Amniotic epithelial cell (primary cell): ENCODE measurements at regions not wholly inside any gene's neighbourhood (a gene's known extent, or its start where the extent isn't known, plus 50 kb on each side); places are given as distances from the start of the nearest gene placed in this dataset.
"Not testable (repeated sequence)": the region's sequence is repeated elsewhere in the genome, so short reads cannot be mapped to it uniquely, and the experiment has no call there.

Source experiments
- DNase-seq: peaks from one replicate; pipeline ENCODE4 v3.0.0-alpha.2; 2010; ENCODE audit warnings: low read depth

DNA sequence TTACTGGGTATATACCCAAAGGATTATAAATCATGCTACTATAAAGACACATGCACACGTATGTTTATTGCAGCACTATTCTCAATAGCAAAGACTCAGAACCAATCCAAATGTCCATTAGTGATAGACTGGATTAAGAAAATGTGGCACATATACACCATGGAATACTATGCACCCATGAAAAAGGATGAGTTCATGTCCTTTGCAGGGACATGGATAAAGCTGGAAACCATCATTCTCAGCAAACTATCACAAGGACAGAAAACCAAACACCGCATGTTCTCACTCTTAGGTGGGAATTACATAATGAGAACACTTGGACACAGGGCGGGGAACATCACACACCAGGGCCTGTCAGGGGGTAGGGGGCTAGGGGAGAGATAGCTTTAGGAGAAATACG is 186.1 kb upstream of the FTMT start:
- not testable (repeated sequence) for DNase-seq

DNA sequence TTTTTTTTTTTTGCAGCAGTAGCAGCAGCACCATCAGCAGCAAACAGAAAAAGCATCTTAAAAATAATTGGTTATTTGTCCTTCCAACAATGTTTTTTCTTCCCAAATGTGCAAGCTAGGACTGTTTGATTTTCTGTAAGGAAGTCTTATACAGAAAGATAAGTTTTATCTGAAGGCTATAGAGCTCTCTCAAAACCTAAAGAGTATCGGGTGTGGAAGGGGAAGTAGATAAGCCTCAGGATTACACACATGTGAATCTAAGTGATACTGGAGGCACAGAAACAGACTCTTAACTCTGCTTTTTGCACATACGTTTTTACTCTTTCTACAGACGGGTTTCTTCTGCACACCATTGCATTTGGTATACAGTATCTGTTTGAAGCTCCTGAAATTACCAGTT is 184.4 kb upstream of the FTMT start:
- DNase-seq, result no peak

DNA sequence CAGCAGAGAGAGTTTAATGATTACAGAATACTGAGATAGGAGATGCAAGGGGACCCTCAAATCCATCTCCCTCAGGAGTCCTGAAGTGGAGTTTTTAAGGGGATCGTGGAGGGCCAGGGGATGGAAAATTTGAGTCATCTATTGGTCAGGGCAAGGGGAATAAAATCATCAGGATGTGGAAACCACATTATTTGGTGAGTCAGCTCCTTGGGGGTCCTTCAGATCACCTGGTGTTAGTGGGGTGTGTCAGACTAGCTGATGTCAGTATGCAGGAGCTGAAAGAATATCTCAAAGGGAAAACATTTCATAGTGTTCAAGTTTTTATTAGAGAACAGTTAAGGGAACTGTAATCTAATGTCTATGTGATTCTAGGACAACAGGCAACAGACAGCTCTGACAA is 183.0 kb upstream of the FTMT start:
- peak; percentile 11 for DNase-seq

DNA sequence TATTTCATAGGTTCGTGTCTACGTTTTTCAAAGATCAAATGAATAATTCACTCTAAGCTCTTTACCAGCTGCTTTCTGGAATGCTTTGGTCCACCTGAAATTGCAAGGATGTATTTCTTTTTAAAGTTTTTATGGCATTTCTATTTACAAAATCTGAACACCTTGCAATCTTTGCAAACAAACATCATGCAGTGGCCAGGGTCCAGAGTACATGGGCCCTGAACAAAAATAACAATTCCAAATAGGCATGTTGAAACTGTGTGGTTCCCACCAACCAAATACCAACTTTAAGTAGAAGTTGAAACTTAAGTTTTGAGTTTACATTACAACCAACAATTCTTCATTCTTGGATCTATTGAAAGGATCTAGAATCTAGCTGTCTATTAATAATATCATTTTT is 180.1 kb upstream of the FTMT start:
- no peak for DNase-seq

DNA sequence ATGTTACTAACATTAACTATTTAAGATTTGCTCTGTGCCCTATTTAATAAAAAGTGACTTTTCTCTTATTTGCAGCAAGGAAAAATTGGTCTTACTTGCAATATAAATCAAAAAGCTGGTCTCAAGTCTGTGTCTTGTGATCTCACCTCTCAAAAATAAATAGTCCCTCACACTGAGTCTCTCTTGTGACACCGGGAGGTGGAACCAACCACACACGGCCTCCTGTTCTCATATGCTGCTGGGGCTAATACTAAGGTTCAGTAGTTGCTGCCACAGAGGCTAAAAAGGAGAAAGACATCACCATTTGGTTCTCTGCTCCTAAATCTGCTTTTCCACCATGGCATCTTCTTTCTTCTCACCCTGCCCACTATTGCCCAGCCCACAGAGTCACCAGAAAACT is 175.8 kb upstream of the FTMT start:
- DNase-seq, result no peak

DNA sequence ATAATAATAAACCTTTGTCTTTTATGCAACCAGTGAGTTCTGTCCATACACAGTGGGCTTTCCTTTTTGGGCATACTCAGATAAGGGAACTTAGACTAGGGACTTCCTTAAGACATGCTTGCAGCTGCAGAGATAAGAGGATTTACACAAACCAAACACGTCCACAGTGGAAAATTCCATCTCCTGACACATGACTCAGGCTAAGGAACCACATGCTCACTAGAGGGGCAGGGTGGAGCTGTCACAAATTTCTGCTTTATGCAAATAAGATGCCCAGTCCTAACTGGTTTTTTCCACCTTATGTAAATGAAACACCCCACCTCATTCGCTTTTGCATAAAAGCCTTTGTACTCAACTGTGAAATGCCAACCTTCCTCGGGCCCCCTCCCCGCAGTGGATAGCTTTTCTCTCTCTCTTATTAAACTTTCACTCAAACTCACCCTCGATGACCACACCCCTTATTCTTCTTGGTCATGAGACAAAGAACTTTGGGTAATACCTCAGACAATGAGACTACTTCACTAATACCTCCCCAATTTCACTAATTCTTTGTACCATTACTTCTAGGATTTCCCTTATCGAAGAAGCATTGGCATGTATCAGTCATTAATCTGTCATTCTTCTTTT is 170.3 kb upstream of the FTMT start:
- DNase-seq, result peak; percentile 64

DNA sequence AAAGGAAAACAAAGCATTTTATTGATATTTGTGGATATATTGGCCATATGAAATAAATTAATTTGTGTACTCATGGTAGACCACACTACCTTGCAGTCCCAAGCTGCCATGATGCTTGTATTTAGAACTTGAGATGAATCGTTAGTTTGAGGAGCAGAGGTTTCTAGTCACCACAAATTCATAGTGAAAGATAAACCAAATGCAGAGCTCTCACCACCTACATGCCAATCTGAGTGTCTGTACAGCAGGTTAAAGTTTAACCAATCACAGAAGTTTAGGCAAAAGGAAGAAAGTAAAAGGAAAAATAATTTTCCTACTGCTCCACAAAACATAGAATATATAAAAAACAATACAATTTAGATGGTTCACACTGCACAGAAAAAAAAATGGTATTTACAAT is 163.6 kb upstream of the FTMT start:
- no peak for DNase-seq

DNA sequence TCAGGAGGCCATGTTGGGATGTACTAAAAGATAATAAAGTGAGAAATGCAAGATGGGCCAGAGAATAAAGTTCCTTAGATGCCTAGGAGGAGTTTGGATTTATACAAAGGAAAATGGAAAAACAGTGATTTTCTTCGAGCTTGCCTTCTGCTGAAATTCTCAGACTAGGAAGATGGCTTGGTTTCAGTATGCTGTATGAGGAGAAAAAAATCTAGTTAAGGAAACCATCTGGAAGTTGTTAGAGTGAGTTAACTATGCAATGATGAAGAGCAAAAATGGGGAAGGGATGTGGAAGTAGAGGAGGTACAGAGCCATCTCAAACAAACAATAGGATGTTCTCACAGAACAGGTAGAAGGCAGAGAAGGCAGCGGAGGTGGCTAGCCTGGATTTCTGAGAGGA is 162.9 kb upstream of the FTMT start:
- DNase-seq, result no peak

DNA sequence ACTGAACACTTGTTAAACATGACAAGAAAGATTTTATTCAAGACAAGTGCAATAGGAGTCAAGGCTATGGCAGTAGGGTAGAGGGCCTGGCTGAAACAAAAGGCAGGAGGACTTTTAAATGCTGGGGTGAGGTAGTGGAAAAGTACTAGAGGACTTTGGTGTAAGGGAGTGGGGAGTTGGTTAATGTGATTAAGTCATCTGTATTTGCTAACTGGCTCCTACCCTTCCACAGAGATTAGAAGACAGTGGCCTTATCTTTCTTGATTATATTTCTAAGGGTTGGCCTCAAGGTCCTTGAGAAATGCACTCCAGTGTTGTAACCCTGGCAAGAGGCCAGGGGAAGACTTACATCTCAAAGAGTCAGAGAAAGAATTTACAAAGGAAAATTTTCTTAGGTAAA is 160.2 kb upstream of the FTMT start:
- DNase-seq, result peak; percentile 96

DNA sequence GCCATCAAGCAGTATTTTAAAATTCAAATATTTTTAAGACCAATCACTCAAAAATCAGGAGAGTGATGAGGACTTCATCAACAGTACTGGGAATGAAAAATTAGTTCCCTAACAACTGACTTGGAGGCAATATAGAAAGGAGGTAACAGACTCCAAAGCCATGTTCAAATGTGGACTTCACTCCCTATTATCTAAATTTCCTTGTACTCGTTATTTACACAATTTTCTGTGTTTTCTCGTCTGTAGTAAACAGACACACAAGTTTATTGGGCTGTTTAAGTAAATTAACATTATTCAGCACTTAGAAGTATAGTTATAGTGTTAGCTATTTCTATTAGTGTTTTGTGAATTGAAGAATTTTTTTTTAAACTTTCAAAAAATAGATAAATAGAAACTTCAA is 159.5 kb upstream of the FTMT start:
- no peak for DNase-seq

DNA sequence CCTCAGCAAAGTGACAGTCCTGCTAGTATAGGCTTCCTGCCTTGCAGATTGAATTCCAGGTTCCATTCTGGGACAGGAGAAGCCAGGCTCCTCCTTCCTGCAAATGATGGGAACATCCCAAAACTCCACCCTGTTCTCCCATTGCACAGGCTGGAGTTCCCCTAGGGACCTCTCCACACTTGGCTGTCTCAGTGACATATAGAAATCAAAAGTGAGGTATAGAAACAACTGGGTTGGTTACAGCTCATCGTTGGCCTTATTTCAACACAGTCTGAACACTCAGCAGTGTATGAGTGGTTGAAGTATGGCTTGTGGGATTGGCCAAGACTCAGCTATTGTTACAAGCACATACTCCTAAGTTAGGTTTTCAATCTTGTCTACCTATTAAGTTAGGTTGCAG is 157.8 kb upstream of the FTMT start:
- DNase-seq, result peak; percentile 75

DNA sequence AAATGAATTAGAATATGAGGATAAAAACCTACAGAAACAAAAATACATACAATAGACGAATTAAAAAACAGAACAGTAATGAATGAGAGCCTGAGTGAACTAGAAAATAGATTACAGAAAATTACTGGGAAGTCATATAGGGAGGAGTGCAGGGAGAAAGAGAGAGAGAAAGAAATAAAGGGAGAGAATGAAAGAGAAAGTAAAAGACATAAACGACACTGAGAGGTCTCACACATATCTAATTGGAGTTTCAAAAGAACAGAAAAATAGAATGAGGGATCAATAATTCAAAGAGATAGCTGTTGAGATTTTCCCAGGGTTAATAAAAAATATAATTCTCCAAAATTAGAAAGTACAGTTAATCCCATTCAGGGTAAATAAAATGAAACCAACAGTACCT is 156.4 kb upstream of the FTMT start:
- no peak for DNase-seq

DNA sequence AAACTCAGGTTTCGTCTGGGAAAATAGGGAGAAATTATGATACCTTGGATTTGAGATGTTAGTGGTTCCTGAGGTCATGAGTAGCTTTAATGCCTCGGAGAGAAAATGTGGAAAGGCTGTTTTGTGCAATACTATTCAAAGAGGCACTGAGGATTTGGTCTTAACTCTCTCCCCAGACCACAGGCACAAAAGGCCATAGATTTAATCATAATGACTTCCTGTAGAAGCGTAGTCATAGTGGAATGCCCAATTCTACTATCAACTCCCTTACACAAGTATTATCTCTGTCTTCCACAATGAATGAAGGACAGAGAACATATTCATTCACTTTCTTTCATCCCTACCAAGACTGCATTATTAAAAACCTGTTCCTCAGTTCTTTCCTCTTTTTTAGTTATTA is 153.0 kb upstream of the FTMT start:
- peak; percentile 73 for DNase-seq

DNA sequence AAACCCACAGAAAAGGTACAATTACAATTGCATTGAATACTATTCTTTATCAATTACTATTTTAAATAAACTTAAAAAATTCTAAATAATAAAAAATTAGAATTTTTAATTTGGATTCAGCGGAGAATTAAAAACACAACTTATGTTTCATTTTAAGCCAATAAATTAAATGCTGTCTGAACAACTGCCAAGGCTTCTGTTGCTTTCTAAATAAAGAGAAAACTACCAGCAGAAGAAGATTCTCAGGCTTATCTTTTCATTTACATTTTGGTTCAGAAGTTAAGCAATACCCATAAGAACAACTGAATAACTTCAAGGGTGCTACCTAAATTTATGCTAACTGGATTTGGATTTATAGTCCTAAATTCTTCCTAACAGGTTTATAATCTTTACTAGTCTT is 150.0 kb upstream of the FTMT start:
- DNase-seq, result no peak

DNA sequence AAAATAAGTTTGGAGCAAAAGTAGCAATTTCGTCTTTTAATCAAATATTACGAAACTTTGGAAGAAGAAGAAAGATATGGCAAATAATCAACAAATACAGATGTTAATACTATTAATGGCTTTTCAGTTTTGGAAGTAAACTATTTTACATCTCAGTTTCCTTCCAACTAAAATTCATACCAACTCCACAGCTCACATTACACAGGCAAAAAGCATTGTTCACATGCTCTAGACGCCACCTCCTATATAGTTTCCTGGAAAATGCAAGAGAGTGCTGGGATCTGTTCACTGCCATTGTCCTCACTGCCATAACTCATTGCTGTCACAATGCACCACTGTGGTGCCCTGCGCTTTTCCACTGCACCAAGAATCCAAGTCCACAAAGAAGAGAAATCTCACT is 149.0 kb upstream of the FTMT start:
- DNase-seq, result no peak

DNA sequence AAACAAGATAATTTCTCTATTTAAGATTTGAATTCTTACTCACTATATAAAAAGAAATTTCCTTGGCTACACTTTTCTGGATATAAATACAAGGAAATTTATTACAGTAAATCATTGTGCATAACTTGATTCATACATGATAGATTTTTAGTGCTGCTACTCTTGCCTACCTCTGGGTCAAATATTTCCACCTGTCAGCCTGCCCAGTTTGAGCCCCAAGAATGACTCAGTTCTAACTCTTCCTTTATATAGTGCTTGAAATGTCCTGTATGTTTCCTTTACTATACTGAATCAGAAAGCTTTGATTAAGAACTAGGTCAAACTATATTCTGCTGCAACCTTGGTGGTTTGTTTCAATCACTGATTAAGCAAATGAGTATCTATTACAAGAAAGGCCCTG is 147.4 kb upstream of the FTMT start:
- no peak for DNase-seq

DNA sequence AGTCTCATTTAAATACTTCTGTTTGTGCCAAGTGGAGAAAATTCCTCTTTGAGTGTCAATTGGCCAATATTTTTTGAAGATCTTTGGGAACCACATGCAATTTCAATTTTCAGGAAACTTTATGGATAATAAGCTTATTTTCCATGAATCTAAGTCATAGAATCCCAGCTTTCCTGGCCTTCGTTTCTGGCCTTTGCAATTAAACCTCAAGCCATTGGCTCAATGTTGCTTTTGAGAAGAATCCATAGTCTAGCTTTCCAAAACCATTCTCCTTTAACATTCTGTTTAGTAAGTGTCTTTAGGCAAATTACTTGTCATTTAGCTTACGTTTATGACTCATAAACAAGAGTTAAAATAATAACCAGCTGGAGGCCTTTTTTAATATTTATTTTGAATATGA is 145.0 kb upstream of the FTMT start:
- no peak for DNase-seq

DNA sequence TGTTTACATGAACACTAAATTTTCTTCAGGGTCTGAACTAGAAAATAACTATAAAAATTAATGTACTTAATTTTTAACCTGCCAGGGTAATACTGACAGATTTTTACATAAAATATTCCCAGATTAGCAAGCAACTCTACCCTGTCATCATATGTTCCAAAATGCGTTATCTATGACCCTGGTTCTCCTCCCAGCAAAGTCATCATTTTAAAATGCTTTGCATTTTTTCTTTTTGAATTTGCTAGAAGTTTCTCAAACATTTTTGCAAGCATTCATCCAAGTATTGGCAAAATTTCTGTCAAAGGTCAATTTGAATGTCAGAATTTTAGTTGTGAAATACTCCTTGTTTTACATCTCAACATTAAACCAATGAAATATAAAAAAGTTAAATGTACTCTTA is 144.5 kb upstream of the FTMT start:
- DNase-seq, result no peak

DNA sequence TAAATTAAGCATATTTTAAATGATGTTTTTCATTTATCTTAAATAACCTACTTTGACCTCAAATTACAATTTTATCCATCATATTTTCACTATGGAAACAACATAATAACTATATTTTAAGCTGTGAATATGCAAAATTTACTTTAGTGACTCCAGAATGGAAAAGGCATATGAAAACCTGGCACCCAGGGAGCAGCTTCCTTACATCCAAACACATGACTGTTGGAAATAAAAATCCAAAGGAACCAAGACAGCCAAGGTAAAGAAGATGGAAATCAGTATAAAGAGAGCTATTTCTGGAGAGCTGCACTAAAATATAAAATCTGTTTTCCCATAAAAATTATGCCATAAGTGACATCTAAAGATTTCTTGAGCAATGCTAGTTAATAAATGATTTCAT is 140.3 kb upstream of the FTMT start:
- no peak for DNase-seq

DNA sequence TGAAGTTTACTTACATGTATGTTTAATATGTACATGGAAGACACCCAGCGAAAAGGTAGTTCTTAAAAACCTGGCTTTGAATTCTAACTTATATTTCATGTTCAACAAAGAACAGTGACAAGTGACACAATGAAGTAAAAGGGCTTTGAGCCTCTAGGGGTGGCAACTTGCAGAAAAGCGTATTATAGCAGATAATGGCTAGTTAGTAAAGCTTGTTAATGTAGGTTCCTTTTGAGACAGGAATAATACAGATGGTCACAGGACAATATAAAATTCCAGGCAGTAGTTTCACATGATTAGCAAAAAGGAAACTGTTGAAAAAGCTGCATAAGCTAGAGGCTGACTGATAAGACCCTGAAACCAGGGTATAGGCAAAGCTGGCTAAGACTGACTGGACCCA is 132.4 kb upstream of the FTMT start:
- DNase-seq, result no peak

DNA sequence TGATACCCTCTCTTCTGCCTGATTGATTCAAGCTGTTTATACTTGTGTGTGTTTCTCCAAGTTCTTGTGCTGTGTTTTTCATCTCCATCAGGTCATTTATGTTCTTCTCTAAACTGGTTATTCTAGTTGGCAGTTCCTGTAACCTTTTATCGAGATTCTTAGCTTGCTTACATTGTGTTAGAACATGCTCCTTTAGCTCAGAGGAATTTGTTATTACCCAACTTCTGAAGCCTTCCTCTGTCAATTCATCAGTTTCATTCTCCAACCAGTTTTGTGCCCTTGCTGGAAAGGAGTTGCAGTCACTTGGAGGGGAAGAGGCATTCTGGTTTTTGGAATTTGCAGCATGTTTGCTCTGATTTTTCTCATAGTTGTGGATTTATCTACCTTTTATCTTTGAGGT is 126.2 kb upstream of the FTMT start:
- no peak for DNase-seq

DNA sequence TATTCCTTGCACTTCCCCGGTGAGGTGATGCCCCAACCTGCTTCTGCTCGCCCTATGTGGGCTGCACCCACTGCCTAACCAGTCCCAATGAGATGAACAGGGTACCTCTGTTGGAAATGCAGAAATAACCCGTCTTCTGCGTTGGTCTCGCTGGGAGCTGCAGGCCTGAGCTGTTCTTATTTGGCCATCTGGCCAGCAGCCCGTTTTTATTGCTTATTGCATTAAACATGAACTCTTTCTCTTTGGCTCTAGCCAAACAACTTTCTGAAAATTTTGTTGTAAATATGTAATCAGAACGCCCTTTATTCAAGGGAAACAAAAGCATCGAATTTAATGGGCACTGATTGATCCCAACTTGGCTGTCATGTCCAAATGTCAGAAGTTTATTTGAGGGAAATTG is 124.7 kb upstream of the FTMT start:
- DNase-seq, result no peak

DNA sequence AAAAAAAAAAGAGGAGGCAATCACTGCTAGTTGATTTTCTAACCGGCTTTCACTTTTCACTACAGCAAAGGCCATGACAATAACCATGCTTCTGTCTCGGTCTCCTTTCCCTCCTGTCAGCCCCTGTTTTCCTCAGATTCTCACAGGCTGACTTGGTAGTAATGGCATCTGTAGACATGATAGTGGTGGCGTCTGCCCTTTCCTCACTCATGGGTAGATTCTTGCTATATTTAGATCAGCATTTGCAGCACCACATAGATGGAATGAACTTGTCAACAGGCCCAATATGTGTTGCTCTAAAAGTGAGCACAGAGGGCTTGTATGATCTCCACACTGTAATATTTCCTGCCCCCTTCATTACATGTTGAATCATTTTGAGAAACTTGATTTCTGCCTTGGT is 120.3 kb upstream of the FTMT start:
- DNase-seq, result peak; percentile 2

DNA sequence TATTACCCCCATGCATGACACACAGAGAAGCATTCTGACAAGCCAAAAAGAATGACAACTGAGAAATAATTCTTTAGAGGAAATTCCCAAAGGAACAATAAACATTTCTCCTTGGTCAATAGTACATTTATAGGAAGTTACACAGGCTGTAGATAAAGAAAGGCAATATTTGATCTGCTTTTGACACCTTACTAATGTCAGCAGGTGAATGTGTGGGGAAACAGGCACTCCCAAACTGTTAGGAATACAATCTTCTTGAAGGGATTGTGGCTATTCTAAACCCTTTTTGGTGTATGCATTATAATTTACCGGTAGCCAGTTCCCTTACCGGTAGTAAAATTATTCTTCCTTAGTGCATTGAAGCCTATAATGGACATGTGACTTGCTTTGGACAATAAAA is 116.1 kb upstream of the FTMT start:
- DNase-seq, result no peak

DNA sequence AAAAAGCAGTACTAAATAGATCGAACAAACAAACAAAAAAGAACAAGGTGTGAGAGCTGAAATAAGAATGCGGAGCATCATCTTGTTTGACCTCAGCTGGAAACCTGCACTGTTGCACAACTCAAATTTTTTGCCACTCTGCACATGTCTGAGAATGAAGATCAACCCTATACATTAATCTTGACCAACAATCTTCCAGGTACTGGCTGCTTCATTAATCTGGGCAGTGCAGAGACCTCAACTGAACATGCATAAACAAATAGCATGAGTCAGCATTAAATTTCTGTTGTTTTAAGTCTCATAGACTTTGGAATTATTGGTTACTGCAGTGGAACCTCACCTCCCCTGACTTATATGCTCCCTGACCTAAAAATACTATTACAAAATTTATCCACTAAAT is 114.6 kb upstream of the FTMT start:
- DNase-seq, result peak; percentile 5
